HCT116 (cell line): ENCODE measurements at regions not wholly inside any gene's neighbourhood (a gene's known extent, or its start where the extent isn't known, plus 50 kb on each side); places are given as distances from the start of the nearest gene placed in this dataset.

Source experiments
- ATAC-seq: fragments of 200-7000 bp; cut with Tn5 transposase; 2 replicates; pipeline ENCODE4 v1.9.1; 2020; ENCODE audit warnings: mild to moderate bottlenecking, moderate library complexity
- BruUV-seq: library from RNA; stranded (reverse); fragments of 400-500 nt; replicated peaks from 2 replicates; lab custom pipeline; 2021; lab: Mats Ljungman, UMichigan
- CTCF ChIA-PET: fragments of 300-600 bp; sonication (Branson Sonifier 250); formaldehyde crosslinking; loops from one replicate; lab custom pipeline; 2021; ENCODE audit warnings: antibody characterized with exemption; lab: Charles Lee
- POLR2A ChIA-PET: fragments of 300-600, 350-600 bp; sonication (Branson Sonifier 250); formaldehyde crosslinking; loops from one replicate; lab custom pipeline; 2021; ENCODE audit warnings: antibody characterized with exemption; lab: Charles Lee
- RAD21 ChIA-PET, 2 experiments: fragments of 300-600 bp; sonication (Branson Sonifier 250); formaldehyde crosslinking; loops; one replicate each; lab custom pipeline; 2023; ENCODE audit warnings: low total read pairs in 2 of 2; ENCODE audit not compliant: uncharacterized antibody in 2 of 2, unreplicated experiment in 2 of 2, low non-redundant PET in 1 of 2; lab: Charles Lee
- DNase-seq: peaks from one replicate; pipeline ENCODE4 v3.0.0-alpha.2; 2010; ENCODE audit warnings: low read depth, low spot score
- H2AFZ ChIP-seq: fragments of 200-600 bp; shearing (Covaris generic), sonication (generic); 2 replicates; pipeline ENCODE4 v1.6.1; 2017; ENCODE audit warnings: low read depth, mixed run types, mixed read lengths, antibody characterized with exemption, low read length; ENCODE audit not compliant: poor library complexity, severe bottlenecking
- H3K27ac ChIP-seq: 2 replicates; pipeline ENCODE4 v1.5.1; 2012; ENCODE audit warnings: low read depth, low read length
- H3K27me3 ChIP-seq: fragments of 200-600 bp; sonication (generic); 2 replicates; pipeline ENCODE4 v1.6.1; 2016; ENCODE audit warnings: mixed run types, low read length, mixed read lengths; ENCODE audit not compliant: insufficient read depth
- H3K36me3 ChIP-seq, 2 experiments: fragments of 200-500 bp in 1 of 2; fragments of 200-600 bp in 1 of 2; sonication (Bioruptor generic) in 1 of 2; sonication (generic) in 1 of 2; 2 replicates each; pipeline versions ENCODE4 v1.5.1 to v1.6.1; 2014 to 2016; ENCODE audit warnings: low read length in 2 of 2, inconsistent platforms in 1 of 2, mixed read lengths in 1 of 2, mixed run types in 1 of 2; ENCODE audit not compliant: insufficient read depth in 2 of 2, control insufficient read depth in 1 of 2
- H3K4me1 ChIP-seq, 2 experiments: fragments of 200-600 bp in 1 of 2; sonication (generic) in 1 of 2; 2 replicates each; pipeline versions ENCODE4 v1.5.1 to v1.6.1; 2012 to 2017; ENCODE audit warnings: low read length in 2 of 2, inconsistent platforms in 1 of 2, mild to moderate bottlenecking in 1 of 2, mixed read lengths in 1 of 2, mixed run types in 1 of 2, moderate library complexity in 1 of 2; ENCODE audit not compliant: insufficient read depth in 2 of 2, control insufficient read depth in 1 of 2
- H3K4me2 ChIP-seq: fragments of 200-600 bp; sonication (generic); 2 replicates; pipeline ENCODE4 v1.6.1; 2017; ENCODE audit warnings: mixed run types, low read length, mixed read lengths
- H3K4me3 ChIP-seq, 2 experiments: fragments of 200-600 bp in 1 of 2; sonication (generic) in 1 of 2; replicated peaks in 1 of 2; 2 replicates each; pipeline ENCODE4 v1.5.1; 2011 to 2016; ENCODE audit warnings: low read length in 2 of 2, control low read depth in 1 of 2, low read depth in 1 of 2, mild to moderate bottlenecking in 1 of 2, mixed read lengths in 1 of 2, mixed run types in 1 of 2
- H3K79me2 ChIP-seq: fragments of 200-600 bp; sonication (generic); 2 replicates; pipeline ENCODE4 v1.6.1; 2017; ENCODE audit warnings: mild to moderate bottlenecking, mixed run types, low read length, moderate library complexity, mixed read lengths; ENCODE audit not compliant: insufficient read depth
- H3K9ac ChIP-seq: fragments of 200-600 bp; sonication (generic); 2 replicates; pipeline ENCODE4 v1.6.1; 2016; ENCODE audit warnings: low read length, mixed read lengths
- H3K9me2 ChIP-seq: fragments of 200-600 bp; sonication (generic), shearing (Covaris generic); 2 replicates; pipeline ENCODE4 v1.6.1; 2017; ENCODE audit warnings: mixed run types, mild to moderate bottlenecking, moderate library complexity; ENCODE audit not compliant: insufficient read depth
- H3K9me3 ChIP-seq, 2 experiments: fragments of 200-500 bp in 1 of 2; fragments of 200-600 bp in 1 of 2; sonication (Bioruptor generic) in 1 of 2; sonication (generic) in 1 of 2; 2 replicates each; pipeline ENCODE4 v1.6.1; 2014 to 2017; ENCODE audit warnings: low read length in 2 of 2, mixed read lengths in 2 of 2, inconsistent platforms in 1 of 2, low read depth in 1 of 2, mild to moderate bottlenecking in 1 of 2, mixed run types in 1 of 2, moderate library complexity in 1 of 2; ENCODE audit not compliant: control insufficient read depth in 1 of 2, insufficient read depth in 1 of 2
- H4K20me1 ChIP-seq: fragments of 200-600 bp; sonication (generic), shearing (Covaris generic); 2 replicates; pipeline ENCODE4 v1.6.1; 2017; ENCODE audit warnings: mixed run types, mild to moderate bottlenecking, moderate library complexity; ENCODE audit not compliant: insufficient read depth
- ATF3 ChIP-seq: IDR thresholded peaks from 2 replicates; pipeline ENCODE4 v1.6.1; 2012
- CEBPB ChIP-seq: IDR thresholded peaks from 2 replicates; pipeline ENCODE4 v1.6.1; 2012; ENCODE audit warnings: low read depth
- EGR1 ChIP-seq: IDR thresholded peaks from 2 replicates; pipeline ENCODE4 v1.6.1; 2012; ENCODE audit warnings: low read depth
- ELF1 ChIP-seq: IDR thresholded peaks from 2 replicates; pipeline ENCODE4 v1.6.1; 2012; ENCODE audit warnings: low read depth, borderline replicate concordance
- FOSL1 ChIP-seq: IDR thresholded peaks from 2 replicates; pipeline ENCODE4 v1.6.1; 2012; ENCODE audit warnings: low read depth
- JUND ChIP-seq: IDR thresholded peaks from 2 replicates; pipeline ENCODE4 v1.6.1; 2012
- MAX ChIP-seq: IDR thresholded peaks from 2 replicates; pipeline ENCODE4 v1.6.1; 2012
- POLR2A ChIP-seq: IDR thresholded peaks from 2 replicates; pipeline ENCODE4 v1.7.0; 2011; ENCODE audit warnings: borderline replicate concordance; ENCODE audit not compliant: insufficient read depth, insufficient read length; ENCODE audit errors: extremely low read depth
- RAD21 ChIP-seq: IDR thresholded peaks from 2 replicates; pipeline ENCODE4 v1.6.1; 2012; ENCODE audit warnings: low read depth, mild to moderate bottlenecking
- REST ChIP-seq: IDR thresholded peaks from 2 replicates; pipeline ENCODE4 v1.6.1; 2012; ENCODE audit warnings: low read depth
- SIN3A ChIP-seq: IDR thresholded peaks from 2 replicates; pipeline ENCODE4 v1.6.1; 2012; ENCODE audit warnings: low read depth
- SP1 ChIP-seq: IDR thresholded peaks from 2 replicates; pipeline ENCODE4 v1.6.1; 2012; ENCODE audit warnings: low read depth
- TCF7L2 ChIP-seq: IDR thresholded peaks from 2 replicates; pipeline ENCODE4 v1.7.0; 2011; ENCODE audit warnings: borderline replicate concordance, inconsistent platforms; ENCODE audit not compliant: insufficient read depth, insufficient read length; ENCODE audit errors: extremely low read depth
- YY1 ChIP-seq: IDR thresholded peaks from 2 replicates; pipeline ENCODE4 v1.6.1; 2011; ENCODE audit warnings: low read length, low read depth, moderate library complexity, mild to moderate bottlenecking; ENCODE audit not compliant: insufficient replicate concordance; ENCODE audit errors: extremely low read depth
- ZBTB33 ChIP-seq: IDR thresholded peaks from 2 replicates; pipeline ENCODE4 v1.6.1; 2011; ENCODE audit warnings: mild to moderate bottlenecking, low read length, moderate library complexity; ENCODE audit not compliant: insufficient replicate concordance; ENCODE audit errors: extremely low read depth
- ZFX ChIP-seq: fragments of 450-650 bp; IDR thresholded peaks from 2 replicates; pipeline ENCODE4 v1.6.1; 2017
- intact Hi-C: fragments of 100-400 bp; cut with micrococcal nuclease; formaldehyde crosslinking; loops from 2 replicates; pipeline ENCODE4 v1.10.0; 2022

- RAD21 ChIA-PET: no interaction called here
- ATAC-seq: no peak
- Histone ChIP-seq H3K4me3 (no peak overlapping the region), H3K4me2 (no peak overlapping the region), H3K27me3 (no peaks in the 10 kb centered on the region), H3K4me1 (no peaks in the 10 kb centered on the region), H2AFZ (no peak overlapping the region), H3K79me2 (no peaks in the 10 kb centered on the region), H3K9me3 (no peaks in the 10 kb centered on the region), H3K9me2 (no peaks in the 10 kb centered on the region), H3K36me3 (no peaks in the 10 kb centered on the region), H3K9ac (no peak overlapping the region), H3K27ac (no peak overlapping the region), H4K20me1 (no peaks in the 10 kb centered on the region)
- CTCF ChIA-PET: no interaction called here
- POLR2A ChIA-PET: no interaction called here
- intact Hi-C loops: no loop called here
- TF ChIP-seq RAD21: no peak
- no peak for TF ChIP-seq MAX
- TF ChIP-seq ZBTB33: no peak
- no peak for TF ChIP-seq FOSL1
- no peak for TF ChIP-seq CEBPB
- no TSS peak for BruUV-seq
- no peak for DNase-seq
These were observed 516.1 kb upstream of the NAALADL2 start for GRCh38 chr3:174342941-174343501.

- Histone ChIP-seq H3K27ac (no peak overlapping the region), H3K79me2 (no peaks in the 10 kb centered on the region), H3K27me3 (no peaks in the 10 kb centered on the region), H4K20me1 (no peaks in the 10 kb centered on the region), H3K9me2 (no peaks in the 10 kb centered on the region), H3K9ac (no peak overlapping the region), H3K4me2 (no peak overlapping the region), H3K36me3 (no peaks in the 10 kb centered on the region), H3K4me1 (no peaks in the 10 kb centered on the region), H3K4me3 (no peak overlapping the region), H2AFZ (no peak overlapping the region), H3K9me3 (no peaks in the 10 kb centered on the region)
- DNase-seq: no peak
- BruUV-seq: no TSS peak
- intact Hi-C loops: no loop called here
- RAD21 ChIA-PET: no interaction called here
- no peak for ATAC-seq
- CTCF ChIA-PET: no interaction called here
- POLR2A ChIA-PET: no interaction called here
- TF ChIP-seq ZFX: no peak
- no peak for TF ChIP-seq TCF7L2
- TF ChIP-seq SP1: no peak
- no peak for TF ChIP-seq RAD21
- TF ChIP-seq ELF1: no peak
- TF ChIP-seq POLR2A: no peak
- no peak for TF ChIP-seq EGR1
- TF ChIP-seq YY1: no peak
- no peak for TF ChIP-seq JUND
- TF ChIP-seq ATF3: no peak
- TF ChIP-seq MAX: no peak
- no peak for TF ChIP-seq REST
- TF ChIP-seq SIN3A: no peak
These were observed 513.0 kb upstream of the NAALADL2 start for GRCh38 chr3:174346141-174346540.
